ENCODE measurements at regions not wholly inside any gene's neighbourhood (a gene's known extent, or its start where the extent isn't known, plus 50 kb on each side); places are given as distances from the start of the nearest gene placed in this dataset.

GRCh38 chr2:207474863-207475485 is 54.8 kb upstream of the CREB1 start:
- no peak for TF ChIP-seq REST (IDR thresholded peaks at IDR 0.05; ENCODE audit: insufficient read depth in 1 of 2, low read depth in 2 of 2, low read length in 1 of 2)
- TF ChIP-seq, protein P1, sequence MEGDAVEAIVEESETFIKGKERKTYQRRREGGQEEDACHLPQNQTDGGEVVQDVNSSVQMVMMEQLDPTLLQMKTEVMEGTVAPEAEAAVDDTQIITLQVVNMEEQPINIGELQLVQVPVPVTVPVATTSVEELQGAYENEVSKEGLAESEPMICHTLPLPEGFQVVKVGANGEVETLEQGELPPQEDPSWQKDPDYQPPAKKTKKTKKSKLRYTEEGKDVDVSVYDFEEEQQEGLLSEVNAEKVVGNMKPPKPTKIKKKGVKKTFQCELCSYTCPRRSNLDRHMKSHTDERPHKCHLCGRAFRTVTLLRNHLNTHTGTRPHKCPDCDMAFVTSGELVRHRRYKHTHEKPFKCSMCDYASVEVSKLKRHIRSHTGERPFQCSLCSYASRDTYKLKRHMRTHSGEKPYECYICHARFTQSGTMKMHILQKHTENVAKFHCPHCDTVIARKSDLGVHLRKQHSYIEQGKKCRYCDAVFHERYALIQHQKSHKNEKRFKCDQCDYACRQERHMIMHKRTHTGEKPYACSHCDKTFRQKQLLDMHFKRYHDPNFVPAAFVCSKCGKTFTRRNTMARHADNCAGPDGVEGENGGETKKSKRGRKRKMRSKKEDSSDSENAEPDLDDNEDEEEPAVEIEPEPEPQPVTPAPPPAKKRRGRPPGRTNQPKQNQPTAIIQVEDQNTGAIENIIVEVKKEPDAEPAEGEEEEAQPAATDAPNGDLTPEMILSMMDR (IDR thresholded peaks at IDR 0.05) = peak; percentile 70; the same call in 1 of the 2 replicates
- DNase-seq (ENCODE audit: low read depth, low spot score) (no peak), ATAC-seq (no peak)
- ChIA-PET POLR2A (no interaction called here), CTCF (no interaction called here)
- Histone ChIP-seq H3K27ac (ENCODE audit: low read length) (no peak overlapping the region), H3K36me3 (ENCODE audit: control insufficient read depth, insufficient read depth, low read length) (no peaks in the 10 kb centered on the region), H3K4me3 (ENCODE audit: low read depth in 2 of 2, low read length in 2 of 2) (no peak overlapping the region), H3K4me1 (ENCODE audit: control insufficient read depth, insufficient read depth, low read length) (peaks cover 4% of the 10 kb centered on the region; the same call in 1 of the 2 replicates), H3K9me3 (ENCODE audit: control insufficient read depth, insufficient read depth, low read depth, low read length) (no peaks in the 10 kb centered on the region), H3K27me3 (ENCODE audit: control insufficient read depth, insufficient read depth, low read length) (no peaks in the 10 kb centered on the region)
- no TSS peak for BruUV-seq (replicated peaks)
- intact Hi-C loops (cut with micrococcal nuclease; ENCODE audit: unreplicated experiment) (loop anchor here (1.0 to 5.0 kb wide), 4 partner anchors 313 to 782 kb away; no protein-coding TSS in a partner anchor), in situ Hi-C loops (cut with HindIII; ENCODE audit: low pct_unique_long_range_greater_than_20kb, low sequenced_read_pairs) (no loop called here)

DNA sequence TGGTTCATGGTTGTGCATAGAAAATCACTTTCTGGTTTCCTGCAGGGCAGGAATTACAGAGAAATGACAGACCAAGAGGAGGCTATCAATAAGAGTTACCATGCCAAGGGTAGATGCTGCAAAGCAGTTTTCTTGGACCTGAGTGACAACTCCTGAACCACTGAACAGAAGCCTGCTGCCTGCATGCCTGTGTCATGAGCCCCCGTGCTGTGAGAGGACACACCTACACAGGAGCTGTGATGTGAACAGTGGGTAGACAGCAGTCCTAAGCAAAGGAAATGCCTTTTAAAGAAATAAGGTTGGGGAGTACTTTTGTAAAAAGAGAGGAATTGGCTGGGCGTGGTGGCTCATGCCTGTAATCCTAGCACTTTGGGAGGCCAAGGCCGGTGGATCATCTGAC is 54.2 kb upstream of the CREB1 start:
- BruUV-seq (replicated peaks) = no TSS peak
- intact Hi-C loops (cut with micrococcal nuclease; ENCODE audit: unreplicated experiment) (loop anchor here (1.0 to 5.0 kb wide), 4 partner anchors 313 to 783 kb away; no protein-coding TSS in a partner anchor), in situ Hi-C loops (cut with HindIII; ENCODE audit: low pct_unique_long_range_greater_than_20kb, low sequenced_read_pairs) (no loop called here)
- no peak overlapping the region for H3K4me3 ChIP-seq (ENCODE audit: low read depth in 2 of 2, low read length in 2 of 2)
- H3K27me3 ChIP-seq (ENCODE audit: control insufficient read depth, insufficient read depth, low read length) = no peaks in the 10 kb centered on the region
- CTCF ChIA-PET = no interaction called here
- H3K36me3 ChIP-seq (ENCODE audit: control insufficient read depth, insufficient read depth, low read length) = no peaks in the 10 kb centered on the region
- ATAC-seq (peak; percentile 61), DNase-seq (ENCODE audit: low read depth, low spot score) (no peak)
- TF ChIP-seq SIN3A (IDR thresholded peaks at IDR 0.05; ENCODE audit: borderline replicate concordance, insufficient read depth, low read depth, low read length) = no peak
- no peak for TF ChIP-seq REST (IDR thresholded peaks at IDR 0.05; ENCODE audit: insufficient read depth in 1 of 2, low read depth in 2 of 2, low read length in 1 of 2)
- H3K9me3 ChIP-seq (ENCODE audit: control insufficient read depth, insufficient read depth, low read depth, low read length) = no peaks in the 10 kb centered on the region
- POLR2A ChIA-PET = no interaction called here
- H3K4me1 ChIP-seq (ENCODE audit: control insufficient read depth, insufficient read depth, low read length) = peaks cover 4% of the 10 kb centered on the region; the same call in 1 of the 2 replicates
- no peak overlapping the region for H3K27ac ChIP-seq (ENCODE audit: low read length)

All from Panc1 (cell line).